ENCODE measurements at regions not wholly inside any gene's neighbourhood (a gene's known extent, or its start where the extent isn't known, plus 50 kb on each side); places are given as distances from the start of the nearest gene placed in this dataset.

GRCh38 chr9:36471359-36471758 is 71.3 kb upstream of the RNF38 start (continued):
- TF ChIP-seq REST (IDR thresholded peaks at IDR 0.05; ENCODE audit: borderline replicate concordance), result no peak
- no peak for TF ChIP-seq EP300 (conservative IDR thresholded peaks at IDR 0.05; ENCODE audit: poor library complexity, severe bottlenecking)

DNA sequence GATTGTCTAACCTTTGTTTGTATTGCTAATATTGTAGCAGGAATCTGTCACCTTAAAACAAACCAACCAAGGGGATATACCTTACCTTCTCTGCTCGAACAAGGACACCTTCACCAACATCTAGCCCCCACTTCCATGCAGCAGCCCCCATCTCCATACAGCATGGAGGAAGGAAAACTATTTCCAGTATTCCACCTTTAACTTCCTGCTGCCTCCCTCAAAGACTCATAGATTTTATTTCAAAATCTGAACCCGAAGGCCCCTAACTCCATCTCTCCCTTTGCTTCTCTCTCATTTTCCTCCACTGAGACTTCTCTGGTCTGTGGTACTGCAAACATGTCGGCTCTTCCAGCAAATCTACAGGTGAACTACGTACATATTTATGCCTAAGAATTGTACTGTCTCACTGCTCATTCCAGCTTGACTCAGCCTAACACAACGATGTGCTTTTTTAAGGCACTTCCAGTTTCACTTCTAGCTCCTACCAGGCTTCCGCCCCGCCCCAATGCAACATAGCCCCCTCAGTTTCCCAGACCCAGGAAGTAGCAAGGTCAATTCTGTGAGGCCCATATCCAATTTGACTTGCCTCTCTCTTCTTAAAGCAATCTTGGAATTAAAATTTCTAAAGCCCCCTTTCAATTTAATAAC is 70.7 kb upstream of the RNF38 start:
- H3K9ac ChIP-seq (ENCODE audit: low read length), result no peak overlapping the region
- no peaks in the 10 kb centered on the region for H3K9me2 ChIP-seq (ENCODE audit: insufficient read depth, low read length)
- H3F3A ChIP-seq (ENCODE audit: insufficient read depth, low read length, poor library complexity, severe bottlenecking), result no peaks in the 10 kb centered on the region
- H3K4me3 ChIP-seq (ENCODE audit: low read length), result no peak overlapping the region
- H3K79me2 ChIP-seq (replicated peaks; ENCODE audit: insufficient read depth, low read length), result peaks cover 15% of the 10 kb centered on the region
- no peak for TF ChIP-seq EP300 (conservative IDR thresholded peaks at IDR 0.05; ENCODE audit: poor library complexity, severe bottlenecking)
- no peak for TF ChIP-seq REST (IDR thresholded peaks at IDR 0.05; ENCODE audit: borderline replicate concordance)
- no peak for TF ChIP-seq POLR2AphosphoS5 (IDR thresholded peaks at IDR 0.05)
- no peak for TF ChIP-seq CTCF (IDR thresholded peaks at IDR 0.05; ENCODE audit: poor library complexity, severe bottlenecking)
- TF ChIP-seq TAF1 (IDR thresholded peaks at IDR 0.05; ENCODE audit: low read depth), result no peak
- no peak for TF ChIP-seq SMC3 (conservative IDR thresholded peaks at IDR 0.05; ENCODE audit: poor library complexity)
- no peak for TF ChIP-seq RAD21 (conservative IDR thresholded peaks at IDR 0.05)
- no peak for TF ChIP-seq EZH2 (IDR thresholded peaks at IDR 0.05; ENCODE audit: borderline replicate concordance, insufficient read depth, low read length, poor library complexity, severe bottlenecking)
- TF ChIP-seq MXI1 (conservative IDR thresholded peaks at IDR 0.05; ENCODE audit: poor library complexity, severe bottlenecking), result no peak
- no peaks in the 10 kb centered on the region for H3K9me3 ChIP-seq (ENCODE audit: low read length)
- H3K27me3 ChIP-seq (ENCODE audit: insufficient read depth, low read depth, low read length), result no peaks in the 10 kb centered on the region
- H4K20me1 ChIP-seq (ENCODE audit: insufficient read depth), result no peaks in the 10 kb centered on the region
- no peak overlapping the region for H3K4me2 ChIP-seq (ENCODE audit: low read length)
- H3K27ac ChIP-seq (ENCODE audit: low read length), result no peak overlapping the region
- H3K36me3 ChIP-seq (ENCODE audit: insufficient read depth, low read length), result no peaks in the 10 kb centered on the region
- no peak overlapping the region for H2AFZ ChIP-seq (ENCODE audit: low read depth, low read length)
